CD8-positive, alpha-beta memory T cell (primary cell): ENCODE measurements at regions not wholly inside any gene's neighbourhood (a gene's known extent, or its start where the extent isn't known, plus 50 kb on each side); places are given as distances from the start of the nearest gene placed in this dataset.

Experiments used
- CTCF ChIA-PET: fragments of 350-600 bp; sonication (Branson Sonifier 250); formaldehyde crosslinking; loops from one replicate; lab custom pipeline; 2021; ENCODE audit warnings: antibody characterized with exemption; lab: Charles Lee
- POLR2A ChIA-PET: fragments of 350-600 bp; sonication (Branson Sonifier 250); formaldehyde crosslinking; loops from one replicate; lab custom pipeline; 2021; ENCODE audit warnings: antibody characterized with exemption; lab: Charles Lee
- DNase-seq, 5 donors: peaks; one replicate each; pipeline versions ENCODE4 v3.0.0 to v3.0.0-alpha.2; 2020 to 2022; ENCODE audit warnings: mixed read lengths in 1 of 5
- H3K27ac ChIP-seq: one replicate; pipeline ENCODE4 v1.7.0; 2013; ENCODE audit warnings: low read depth, mild to moderate bottlenecking, low read length, moderate library complexity
- H3K27me3 ChIP-seq: 2 replicates; pipeline ENCODE4 v1.7.0; 2013; ENCODE audit warnings: low read length, mild to moderate bottlenecking; ENCODE audit not compliant: insufficient read depth, poor library complexity, severe bottlenecking
- H3K36me3 ChIP-seq: 2 replicates; pipeline ENCODE4 v1.7.0; 2013; ENCODE audit warnings: mild to moderate bottlenecking, low read length, moderate library complexity; ENCODE audit not compliant: insufficient read depth
- H3K4me1 ChIP-seq: 2 replicates; pipeline ENCODE4 v1.7.0; 2013; ENCODE audit warnings: mild to moderate bottlenecking, low read length, moderate library complexity; ENCODE audit not compliant: insufficient read depth
- H3K4me3 ChIP-seq: 2 replicates; pipeline ENCODE4 v1.7.0; 2013; ENCODE audit warnings: mild to moderate bottlenecking, low read length
- H3K9me3 ChIP-seq: 2 replicates; pipeline ENCODE4 v1.7.0; 2013; ENCODE audit warnings: mild to moderate bottlenecking, low read length
- H3K27ac Mint-ChIP-seq, 8 donors: one replicate each; pipeline ENCODE4 v1.8.0; 2020 to 2021; ENCODE audit warnings: mixed read lengths in 8 of 8, mild to moderate bottlenecking in 6 of 8, inconsistent platforms in 3 of 8, moderate library complexity in 3 of 8
- H3K27me3 Mint-ChIP-seq, 2 donors: one replicate each; pipeline ENCODE4 v1.8.0; 2020 to 2021; ENCODE audit warnings: mixed read lengths in 2 of 2, mild to moderate bottlenecking in 1 of 2, moderate library complexity in 1 of 2
- H3K36me3 Mint-ChIP-seq, 3 donors: one replicate each; pipeline ENCODE4 v1.8.0; 2020 to 2021; ENCODE audit warnings: mixed read lengths in 3 of 3, inconsistent platforms in 1 of 3, mild to moderate bottlenecking in 1 of 3
- H3K4me1 Mint-ChIP-seq, 3 donors: one replicate each; pipeline ENCODE4 v1.8.0; 2020 to 2021; ENCODE audit warnings: mixed read lengths in 3 of 3, inconsistent platforms in 1 of 3, mild to moderate bottlenecking in 1 of 3
- H3K4me3 Mint-ChIP-seq, 7 donors: one replicate each; pipeline ENCODE4 v1.8.0; 2020 to 2021; ENCODE audit warnings: mixed read lengths in 7 of 7, mild to moderate bottlenecking in 6 of 7, moderate library complexity in 4 of 7, inconsistent platforms in 2 of 7
- H3K9me3 Mint-ChIP-seq, 5 donors: one replicate each; pipeline ENCODE4 v1.8.0; 2020 to 2022; ENCODE audit warnings: mixed read lengths in 5 of 5, mild to moderate bottlenecking in 3 of 5, moderate library complexity in 2 of 5, inconsistent platforms in 1 of 5

GRCh38 chr6:165915022-165915770 is 252.2 kb upstream of the PDE10A start:
- Histone ChIP-seq H3K27me3 (no peaks in the 10 kb centered on the region), H3K9me3 (no peaks in the 10 kb centered on the region), H3K27ac (no peak overlapping the region), H3K4me3 (no peak overlapping the region), H3K4me1 (no peaks in the 10 kb centered on the region), H3K36me3 (no peaks in the 10 kb centered on the region)
- DNase-seq: no peak
- ChIA-PET CTCF (no interaction called here), POLR2A (no interaction called here)
- H3K27ac Mint-ChIP-seq: no peak overlapping the region
- peaks cover 0 to 2% (median under 1%) of the 10 kb centered on the region in 5 donors for H3K9me3 Mint-ChIP-seq
- H3K27me3 Mint-ChIP-seq: peaks cover 0 to 1% of the 10 kb centered on the region in 2 donors
- H3K4me3 Mint-ChIP-seq: no peak overlapping the region
- H3K36me3 Mint-ChIP-seq: no peaks in the 10 kb centered on the region
- H3K4me1 Mint-ChIP-seq: no peaks in the 10 kb centered on the region

- CTCF ChIA-PET: no interaction called here
- H3K27ac Mint-ChIP-seq: no peak overlapping the region
- H3K9me3 Mint-ChIP-seq: peaks cover 0 to 4% (median 0%) of the 10 kb centered on the region in 5 donors
- no peaks in the 10 kb centered on the region for H3K36me3 Mint-ChIP-seq
- POLR2A ChIA-PET: no interaction called here
- H3K4me1 Mint-ChIP-seq: no peaks in the 10 kb centered on the region
- no peaks in the 10 kb centered on the region for H3K27me3 ChIP-seq
- no peaks in the 10 kb centered on the region for H3K9me3 ChIP-seq
- H3K4me1 ChIP-seq: no peaks in the 10 kb centered on the region
- H3K27me3 Mint-ChIP-seq: peaks cover 0 to 2% of the 10 kb centered on the region in 2 donors
- no peak overlapping the region for H3K4me3 Mint-ChIP-seq
- no peak overlapping the region for H3K27ac ChIP-seq
- no peak for DNase-seq
- no peak overlapping the region for H3K4me3 ChIP-seq
- H3K36me3 ChIP-seq: no peaks in the 10 kb centered on the region
These were observed 250.9 kb upstream of the PDE10A start for GRCh38 chr6:165913676-165914570.

GRCh38 chr6:165910184-165910966 is 247.3 kb upstream of the PDE10A start:
- Histone ChIP-seq H3K9me3 (no peaks in the 10 kb centered on the region), H3K36me3 (no peaks in the 10 kb centered on the region), H3K27me3 (no peaks in the 10 kb centered on the region), H3K4me3 (no peak overlapping the region), H3K4me1 (no peaks in the 10 kb centered on the region), H3K27ac (no peak overlapping the region)
- Mint-ChIP-seq H3K4me3 (no peak overlapping the region), H3K27me3 (peaks cover 5 to 6% of the 10 kb centered on the region in 2 donors), H3K27ac (peak overlapping the region in 1 of 8 donors; percentile 33), H3K36me3 (no peaks in the 10 kb centered on the region), H3K9me3 (peaks cover 0 to 8% (median 0%) of the 10 kb centered on the region in 5 donors), H3K4me1 (no peaks in the 10 kb centered on the region)
- ChIA-PET POLR2A (no interaction called here), CTCF (no interaction called here)
- no peak for DNase-seq

GRCh38 chr6:165906736-165907135 is 243.7 kb upstream of the PDE10A start:
- H3K4me3 Mint-ChIP-seq: no peak overlapping the region
- no peaks in the 10 kb centered on the region for H3K27me3 ChIP-seq
- no peak overlapping the region for H3K4me3 ChIP-seq
- H3K36me3 Mint-ChIP-seq: no peaks in the 10 kb centered on the region
- peaks cover 5 to 10% of the 10 kb centered on the region in 2 donors for H3K27me3 Mint-ChIP-seq
- no peaks in the 10 kb centered on the region for H3K9me3 ChIP-seq
- DNase-seq: no peak
- H3K4me1 Mint-ChIP-seq: no peaks in the 10 kb centered on the region
- peaks cover 0 to 8% (median 0%) of the 10 kb centered on the region in 5 donors for H3K9me3 Mint-ChIP-seq
- ChIA-PET CTCF (no interaction called here), POLR2A (no interaction called here)
- no peak overlapping the region for H3K27ac ChIP-seq
- H3K36me3 ChIP-seq: no peaks in the 10 kb centered on the region
- no peak overlapping the region for H3K27ac Mint-ChIP-seq
- no peaks in the 10 kb centered on the region for H3K4me1 ChIP-seq

GRCh38 chr6:165905744-165906143 is 242.7 kb upstream of the PDE10A start:
- H3K9me3 Mint-ChIP-seq: peaks cover 0 to 8% (median 0%) of the 10 kb centered on the region in 5 donors
- Histone ChIP-seq H3K36me3 (no peaks in the 10 kb centered on the region), H3K27ac (no peak overlapping the region), H3K9me3 (no peaks in the 10 kb centered on the region), H3K4me3 (no peak overlapping the region), H3K4me1 (no peaks in the 10 kb centered on the region), H3K27me3 (no peaks in the 10 kb centered on the region)
- no peak overlapping the region for H3K4me3 Mint-ChIP-seq
- no peak overlapping the region for H3K27ac Mint-ChIP-seq
- H3K4me1 Mint-ChIP-seq: no peaks in the 10 kb centered on the region
- ChIA-PET POLR2A (no interaction called here), CTCF (no interaction called here)
- no peak for DNase-seq
- H3K36me3 Mint-ChIP-seq: no peaks in the 10 kb centered on the region
- H3K27me3 Mint-ChIP-seq: peaks cover 5 to 10% of the 10 kb centered on the region in 2 donors

- H3K36me3 ChIP-seq: no peaks in the 10 kb centered on the region
- Mint-ChIP-seq H3K9me3 (peaks cover 0 to 3% (median 0%) of the 10 kb centered on the region in 5 donors), H3K27ac (no peak overlapping the region), H3K27me3 (peaks cover 9 to 11% of the 10 kb centered on the region in 2 donors), H3K4me3 (peak overlapping the region in 1 of 7 donors; percentile 1), H3K36me3 (peaks cover 0 to 1% (median 0%) of the 10 kb centered on the region in 3 donors), H3K4me1 (no peaks in the 10 kb centered on the region)
- no peaks in the 10 kb centered on the region for H3K4me1 ChIP-seq
- H3K27me3 ChIP-seq: no peaks in the 10 kb centered on the region
- DNase-seq: no peak
- H3K4me3 ChIP-seq: no peak overlapping the region
- ChIA-PET POLR2A (no interaction called here), CTCF (no interaction called here)
- no peaks in the 10 kb centered on the region for H3K9me3 ChIP-seq
- no peak overlapping the region for H3K27ac ChIP-seq
These were observed 237.9 kb upstream of the PDE10A start for GRCh38 chr6:165900970-165901369.

GRCh38 chr6:165899611-165900010 is 236.6 kb upstream of the PDE10A start:
- Histone ChIP-seq H3K27ac (no peak overlapping the region), H3K9me3 (no peaks in the 10 kb centered on the region), H3K27me3 (no peaks in the 10 kb centered on the region), H3K4me1 (no peaks in the 10 kb centered on the region), H3K4me3 (no peak overlapping the region), H3K36me3 (no peaks in the 10 kb centered on the region)
- H3K27me3 Mint-ChIP-seq: peaks cover 9 to 14% of the 10 kb centered on the region in 2 donors
- no peaks in the 10 kb centered on the region for H3K4me1 Mint-ChIP-seq
- H3K36me3 Mint-ChIP-seq: peaks cover 0 to 1% (median 0%) of the 10 kb centered on the region in 3 donors
- H3K4me3 Mint-ChIP-seq: no peak overlapping the region
- ChIA-PET POLR2A (no interaction called here), CTCF (no interaction called here)
- H3K27ac Mint-ChIP-seq: no peak overlapping the region
- peaks cover 0 to 3% (median 0%) of the 10 kb centered on the region in 5 donors for H3K9me3 Mint-ChIP-seq
- DNase-seq: no peak
